Activated CD8-positive, alpha-beta memory T cell treated with anti-CD3 and anti-CD28 coated beads, Interleukin-2, amount 50 U/mL, for 24 hours (primary cell): ENCODE measurements at regions not wholly inside any gene's neighbourhood (a gene's known extent, or its start where the extent isn't known, plus 50 kb on each side); places are given as distances from the start of the nearest gene placed in this dataset.

ENCODE experiments used
- DNase-seq: peaks from one replicate; pipeline ENCODE4 v3.0.0-alpha.2; 2020; ENCODE audit errors: extremely low read depth

DNA sequence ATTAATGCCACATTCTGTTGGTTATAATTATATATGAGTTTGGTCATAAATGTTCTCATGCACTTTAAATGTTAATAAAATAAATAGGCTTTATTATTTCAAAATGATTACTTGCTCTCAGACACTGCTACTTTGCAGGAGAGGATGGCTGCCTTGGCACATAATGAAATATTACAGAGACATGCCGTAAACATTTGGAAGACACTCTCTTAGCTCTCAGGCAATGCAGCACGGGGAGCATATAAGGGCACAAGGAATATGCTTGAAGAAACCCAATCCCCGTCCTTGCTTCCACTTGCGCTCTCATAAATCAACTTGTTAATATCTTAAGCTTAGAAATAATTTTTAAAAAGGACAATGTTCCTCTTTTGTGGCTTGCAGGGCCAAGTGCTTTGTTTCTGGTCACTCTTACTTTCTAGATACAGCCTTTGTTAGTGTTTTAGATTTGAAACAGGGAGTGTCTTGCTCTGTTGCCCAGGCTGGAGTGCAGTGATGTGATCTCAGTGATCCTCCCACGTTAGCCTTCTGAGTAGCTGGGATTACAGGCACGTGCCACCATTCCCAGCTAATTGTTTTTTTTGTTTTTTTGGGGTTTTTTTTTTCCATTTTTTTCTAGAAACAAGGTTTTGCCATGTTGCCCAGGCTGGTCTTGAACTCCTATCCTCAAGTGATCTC, 445.0 kb downstream of the SPRY1 start:
- DNase-seq: no peak

DNA sequence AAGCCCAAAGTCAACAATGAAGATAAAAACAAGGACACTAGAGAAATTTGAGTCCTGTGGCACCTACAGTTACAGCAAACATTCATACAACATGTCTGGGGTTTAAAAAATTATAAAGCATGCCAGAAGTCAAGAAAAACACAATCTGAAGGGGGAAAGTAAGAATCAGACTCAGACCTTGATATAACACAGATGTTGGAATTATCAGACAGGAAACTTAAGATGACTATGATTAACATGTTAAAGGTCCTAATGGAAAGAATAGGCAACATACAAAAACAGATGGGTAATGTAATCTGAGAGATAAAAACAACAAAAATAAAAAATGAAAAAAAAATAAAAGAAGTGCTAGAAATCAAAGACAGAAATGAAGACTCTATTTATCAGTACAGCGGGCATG, 446.5 kb downstream of the SPRY1 start:
- DNase-seq: no peak

DNA sequence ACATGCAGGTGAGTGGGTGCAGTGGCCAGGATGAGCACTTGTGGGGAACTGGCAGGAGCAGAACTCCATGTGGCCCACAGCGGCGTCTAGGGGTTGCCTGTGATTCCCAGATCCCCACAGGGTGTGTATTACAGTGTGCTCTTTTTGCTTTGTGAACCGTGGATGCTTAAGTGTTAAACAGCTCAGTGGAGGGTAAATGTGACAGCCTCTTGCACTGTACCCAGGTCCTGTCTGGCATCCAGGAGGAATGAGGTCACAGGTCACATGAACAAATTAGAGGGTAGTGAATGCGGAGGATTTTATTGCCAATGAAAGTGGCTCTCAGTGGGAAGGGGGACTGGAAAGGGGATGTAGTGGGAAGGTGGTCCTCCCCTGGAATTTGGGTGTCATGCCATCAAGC, 447.8 kb downstream of the SPRY1 start:
- DNase-seq: no peak

DNA sequence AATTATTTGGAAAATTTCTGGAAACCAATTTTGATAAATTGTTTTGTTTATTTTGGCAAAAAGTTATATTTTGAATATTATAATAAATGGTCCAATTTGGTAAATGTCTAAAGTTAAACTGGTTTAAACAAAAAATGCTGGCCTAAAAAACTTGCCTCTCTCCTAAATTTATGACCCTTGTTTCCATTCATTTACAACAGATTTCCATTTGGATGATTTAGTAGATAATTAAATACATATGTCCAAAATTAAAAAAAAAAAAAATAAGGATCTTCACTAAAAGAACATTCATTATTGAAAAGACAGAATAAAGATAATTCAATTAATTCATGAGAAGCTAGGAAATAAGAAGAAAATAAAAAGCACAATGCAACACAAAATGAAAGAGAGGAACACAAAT, 449.5 kb downstream of the SPRY1 start:
- no peak for DNase-seq

DNA sequence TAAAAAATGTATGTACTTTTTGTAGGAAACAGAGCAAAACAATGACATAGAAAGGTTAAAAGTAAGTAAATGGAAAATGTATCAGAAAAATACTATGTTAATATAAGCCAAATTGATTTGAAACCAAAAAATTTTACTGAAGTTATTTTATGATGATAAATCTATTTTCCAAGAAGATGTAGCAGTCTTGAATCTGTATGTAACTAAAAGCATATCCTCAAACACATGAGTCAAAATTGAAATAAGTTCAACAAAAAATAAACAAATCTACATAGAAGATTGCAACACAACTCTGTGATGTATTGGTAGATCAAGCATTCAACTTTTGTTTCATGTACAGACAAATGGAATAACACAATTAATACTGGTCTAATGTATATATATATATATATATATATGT, 450.0 kb downstream of the SPRY1 start:
- DNase-seq: no peak

DNA sequence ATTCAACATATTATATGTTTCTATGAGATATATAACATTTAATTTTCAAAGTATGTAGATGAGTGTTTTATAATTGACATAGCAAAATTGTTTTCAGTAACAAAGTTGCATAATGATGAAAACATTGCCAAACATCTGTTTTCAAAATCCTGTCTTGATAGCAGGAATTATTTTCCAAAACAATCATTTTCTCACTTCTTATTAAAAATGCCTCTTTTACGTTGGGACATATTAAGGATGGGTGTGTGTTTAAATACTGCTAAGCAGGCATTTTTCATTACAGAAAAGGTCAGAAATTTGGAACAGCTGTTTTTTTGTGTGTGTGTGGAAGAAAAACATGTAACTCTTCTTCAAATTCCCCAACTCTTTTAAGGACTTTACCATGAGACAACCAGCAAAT, 452.0 kb downstream of the SPRY1 start:
- no peak for DNase-seq

DNA sequence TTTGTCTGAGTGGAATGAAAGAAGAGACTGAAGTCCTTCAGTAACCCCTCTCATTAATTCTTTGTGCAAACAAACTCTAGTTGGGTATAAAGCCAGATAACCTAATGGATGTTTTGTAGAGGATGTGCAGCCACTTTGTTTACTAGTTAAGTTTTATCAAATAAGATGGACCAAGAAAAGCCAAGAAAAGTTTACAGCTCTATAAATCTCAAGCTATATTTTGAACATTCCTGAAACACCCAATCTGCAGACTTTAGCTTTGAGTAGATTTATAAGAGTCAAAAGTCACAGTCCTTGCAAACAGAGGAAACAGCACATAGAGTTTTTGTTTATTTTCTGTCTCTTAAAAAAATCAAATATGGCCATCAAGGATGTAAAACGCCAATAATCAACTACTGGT, 452.9 kb downstream of the SPRY1 start:
- DNase-seq: no peak

DNA sequence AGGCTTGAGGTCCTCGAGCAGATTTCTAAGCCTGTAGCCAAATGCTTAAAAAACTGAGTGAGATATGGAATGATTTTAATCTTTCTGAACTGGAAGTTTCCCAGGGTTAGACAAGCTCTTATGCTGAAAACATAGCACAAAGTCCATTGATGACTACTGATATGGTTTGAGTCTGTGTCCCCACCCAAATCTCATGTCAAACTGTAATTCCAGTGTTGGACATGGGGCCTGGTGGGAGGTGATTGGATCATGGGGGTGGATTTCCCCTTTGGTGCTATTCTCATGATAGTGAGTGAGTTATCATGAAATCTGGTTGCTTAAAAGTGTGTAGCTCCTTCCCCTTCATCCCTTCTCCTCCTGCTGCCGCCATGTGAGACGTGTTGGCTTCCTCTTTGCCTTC, 454.9 kb downstream of the SPRY1 start:
- no peak for DNase-seq

DNA sequence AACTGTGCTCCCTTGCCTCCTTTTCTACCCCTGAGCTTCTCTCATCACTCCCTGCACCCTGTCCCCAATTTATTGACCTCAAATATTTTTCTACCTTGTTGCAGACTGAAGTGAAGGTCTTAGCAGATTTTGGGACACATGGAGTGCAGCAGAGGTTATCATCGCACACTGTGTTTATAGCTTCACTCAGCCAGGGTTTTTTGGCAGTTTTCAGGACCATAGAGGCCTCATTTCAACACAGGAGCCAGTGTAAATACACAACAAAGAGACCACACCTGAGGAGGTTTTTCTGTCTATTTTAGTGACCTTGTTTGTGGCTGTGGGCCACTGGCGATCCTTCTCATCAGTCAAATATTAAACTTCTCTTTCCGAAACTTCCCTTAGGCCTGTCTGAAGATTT, 457.1 kb downstream of the SPRY1 start:
- DNase-seq: no peak

DNA sequence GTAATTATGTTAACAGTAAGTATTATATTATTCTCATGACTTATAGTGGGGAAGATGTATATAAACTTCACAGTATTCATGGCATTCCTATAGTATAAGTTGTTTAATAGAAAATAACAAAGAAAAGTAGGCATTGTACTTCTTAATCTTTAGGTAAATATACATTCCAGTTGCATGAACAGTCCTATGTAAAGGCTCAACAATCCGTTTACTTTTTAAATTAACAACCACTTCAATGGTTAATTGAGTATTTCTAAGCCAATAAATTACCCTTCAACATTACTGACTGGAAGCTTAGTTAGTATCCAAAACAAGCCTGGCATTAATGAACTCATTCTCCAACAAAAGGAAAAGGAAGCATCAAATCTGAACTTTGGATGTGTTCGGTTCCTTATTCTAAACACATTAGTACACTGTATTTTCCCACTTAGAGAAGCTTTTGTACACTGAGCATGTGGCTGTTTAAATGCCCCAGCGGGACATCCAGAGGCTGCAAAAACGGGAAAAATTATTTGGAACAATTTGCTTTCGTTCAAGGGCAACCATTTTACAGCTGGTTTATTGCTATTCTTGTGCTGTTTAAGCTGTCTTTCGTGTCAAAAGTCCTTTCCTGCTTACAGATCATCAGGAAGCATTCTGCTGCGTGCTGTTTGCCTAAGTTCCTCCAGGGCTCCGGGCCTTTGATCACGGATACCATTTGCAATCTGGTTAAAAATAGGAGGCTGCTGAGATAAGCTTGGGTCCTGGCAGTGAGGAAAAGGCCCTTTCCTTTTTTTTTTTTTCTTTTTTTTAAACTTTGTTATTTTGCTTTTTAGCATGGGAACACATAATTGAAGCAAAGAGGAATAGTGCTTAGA, 460.3 kb downstream of the SPRY1 start:
- no peak for DNase-seq

DNA sequence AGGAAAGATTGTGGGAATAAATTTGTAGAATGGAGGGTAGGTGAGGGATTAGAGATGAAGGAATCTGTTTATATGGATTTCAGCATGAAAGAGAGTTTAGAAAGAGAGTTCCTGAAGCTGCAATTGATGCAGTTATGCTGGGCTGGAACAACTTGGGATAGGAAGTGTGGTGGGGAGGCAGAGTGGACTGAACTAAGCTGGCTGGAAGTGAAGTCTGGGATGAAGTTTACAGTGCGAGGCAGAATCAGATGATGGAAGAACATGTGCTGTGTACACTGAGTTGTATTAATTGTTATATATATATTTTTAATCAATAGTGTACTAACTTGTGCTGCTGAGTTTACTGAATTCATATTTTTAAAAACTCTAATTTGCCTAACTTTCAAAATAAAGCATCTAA, 461.9 kb downstream of the SPRY1 start:
- DNase-seq: no peak

DNA sequence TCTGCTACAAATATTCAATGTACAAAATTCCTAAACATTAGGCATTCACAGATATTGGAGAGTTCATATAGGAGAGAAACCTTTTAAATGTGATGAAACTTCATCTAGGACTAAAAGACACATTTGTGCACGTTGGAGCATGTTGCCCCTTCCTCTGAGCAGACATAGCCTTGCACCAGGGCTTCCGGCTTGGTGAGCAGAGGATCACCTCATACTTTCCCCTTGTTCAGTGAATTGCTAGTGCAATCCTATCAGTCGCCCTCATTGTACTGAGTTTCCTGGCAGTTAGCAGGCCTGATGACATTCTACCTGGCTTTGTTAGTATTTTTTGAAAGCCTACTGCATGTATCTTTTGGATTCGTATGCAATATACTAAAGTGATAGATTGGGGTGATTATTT, 466.2 kb downstream of the SPRY1 start:
- DNase-seq: no peak

DNA sequence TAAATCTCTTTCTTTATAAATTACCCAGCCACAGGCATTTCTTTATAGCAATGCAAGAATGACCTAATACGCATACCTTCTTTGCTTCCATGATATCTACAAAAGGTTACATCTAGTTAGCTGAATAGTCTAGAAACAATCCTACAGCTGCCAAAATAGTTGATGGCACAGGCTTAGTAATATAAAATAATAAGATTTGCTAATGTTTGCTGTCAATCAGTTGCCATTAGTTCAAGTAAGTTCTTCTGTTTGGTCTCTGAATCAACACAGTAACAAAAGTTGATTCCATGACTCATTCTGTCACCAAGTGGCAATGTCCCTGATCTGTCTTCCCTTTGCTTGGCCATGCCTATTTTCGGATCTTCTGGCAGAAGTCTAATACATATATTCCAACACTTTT, 470.2 kb downstream of the SPRY1 start:
- DNase-seq: no peak

DNA sequence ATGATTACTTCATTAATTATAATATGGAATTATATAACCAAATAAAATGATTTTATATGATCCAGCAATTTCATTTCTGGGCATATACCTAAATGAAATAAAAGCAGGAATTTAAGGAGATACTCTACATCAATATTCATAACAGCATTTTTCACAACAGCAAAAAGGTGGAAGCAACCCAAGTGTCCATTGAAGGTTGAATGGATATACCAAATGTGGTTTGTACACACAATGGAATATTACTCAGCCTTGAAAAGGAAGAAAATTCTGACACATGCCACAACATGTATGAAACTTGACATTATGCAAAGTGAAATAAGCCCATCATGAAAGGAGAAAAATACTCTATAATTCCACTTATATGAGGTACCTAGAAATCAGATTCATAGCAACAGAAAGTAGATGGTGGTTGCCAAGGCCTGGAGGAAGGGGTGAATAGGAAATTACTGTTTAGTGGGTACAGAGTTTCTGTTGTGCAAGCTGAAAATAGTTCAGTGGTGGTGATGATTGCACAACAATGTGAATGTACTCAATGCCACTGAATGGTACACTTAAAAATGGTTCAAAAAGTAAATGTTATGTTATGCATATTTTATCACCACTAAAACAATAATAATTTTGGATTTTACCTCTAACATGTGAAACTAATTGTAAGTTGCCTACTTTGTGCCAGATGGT, 471.5 kb downstream of the SPRY1 start:
- DNase-seq: no peak

DNA sequence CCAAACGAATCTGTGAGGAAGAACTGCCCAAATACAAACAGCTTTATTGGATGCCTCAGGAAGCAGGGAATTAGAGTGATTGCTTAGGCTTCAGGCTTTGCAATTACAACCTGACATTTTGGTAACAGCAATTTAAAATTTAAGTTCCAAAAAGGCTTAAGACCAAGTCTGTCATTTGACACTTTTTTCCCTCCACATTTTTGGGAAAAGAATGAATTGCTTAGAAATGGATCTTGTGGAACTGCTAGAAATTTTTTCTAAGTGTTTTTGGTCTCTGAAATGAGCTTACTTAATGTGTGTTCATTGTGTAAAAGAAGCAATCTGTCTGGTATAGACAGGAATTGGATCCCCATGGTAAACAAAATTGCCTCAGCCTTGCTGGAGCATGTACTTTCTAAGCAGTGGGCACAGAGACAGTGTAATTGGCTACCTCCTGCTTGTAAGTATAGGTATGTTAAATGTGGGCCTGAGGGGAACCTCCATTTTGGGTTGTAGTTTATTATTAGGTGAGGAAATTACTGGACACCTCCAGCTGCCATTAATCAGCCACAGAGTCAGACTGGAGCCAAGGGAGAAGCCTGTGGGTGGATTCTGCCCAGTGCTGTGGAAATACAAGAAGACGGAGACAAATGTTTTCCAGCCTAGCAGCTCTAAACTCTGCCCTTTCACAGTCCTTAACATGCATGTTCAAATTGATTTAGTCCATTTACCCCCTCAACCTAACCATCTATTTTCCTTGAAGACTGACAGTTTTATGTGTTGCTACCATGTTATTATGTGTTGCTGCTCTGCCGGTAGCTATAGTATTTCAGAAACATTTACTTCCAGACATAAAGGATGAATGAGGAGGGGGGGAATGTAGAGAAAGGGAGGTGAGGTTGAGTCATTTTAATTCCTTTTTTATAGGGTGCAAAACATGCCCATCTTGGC, 473.0 kb downstream of the SPRY1 start:
- DNase-seq: no peak

DNA sequence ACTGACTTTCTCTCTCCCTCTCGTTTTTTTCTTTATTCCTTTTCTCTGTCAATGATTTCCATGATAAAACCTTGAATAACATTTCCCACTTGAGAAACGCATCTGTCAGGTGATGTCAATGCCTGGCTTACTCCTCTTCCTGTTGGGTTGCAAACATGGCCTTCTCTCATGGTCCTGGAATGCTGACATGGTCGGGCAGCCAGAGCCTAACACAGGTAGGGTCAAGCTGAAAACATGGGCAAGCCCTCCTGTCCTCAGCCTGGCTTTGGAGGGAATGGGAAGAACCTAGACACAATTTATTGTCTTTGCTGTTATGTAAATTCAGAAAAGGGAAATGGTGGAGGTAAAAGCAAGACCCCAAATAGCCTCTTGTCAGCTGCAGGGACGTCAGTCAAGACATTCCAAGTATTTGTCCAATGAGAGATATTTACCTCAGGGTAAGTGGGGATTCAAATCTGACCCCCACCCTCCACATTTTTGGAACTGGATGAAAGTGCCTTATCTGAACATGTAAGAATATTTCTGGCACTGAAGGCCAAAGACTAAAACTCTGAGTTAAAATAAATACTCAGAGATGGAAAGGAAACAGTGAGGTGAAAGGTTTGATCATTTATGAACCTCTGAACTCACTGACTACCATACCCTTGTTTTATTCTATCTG, 473.8 kb downstream of the SPRY1 start:
- DNase-seq: no peak

DNA sequence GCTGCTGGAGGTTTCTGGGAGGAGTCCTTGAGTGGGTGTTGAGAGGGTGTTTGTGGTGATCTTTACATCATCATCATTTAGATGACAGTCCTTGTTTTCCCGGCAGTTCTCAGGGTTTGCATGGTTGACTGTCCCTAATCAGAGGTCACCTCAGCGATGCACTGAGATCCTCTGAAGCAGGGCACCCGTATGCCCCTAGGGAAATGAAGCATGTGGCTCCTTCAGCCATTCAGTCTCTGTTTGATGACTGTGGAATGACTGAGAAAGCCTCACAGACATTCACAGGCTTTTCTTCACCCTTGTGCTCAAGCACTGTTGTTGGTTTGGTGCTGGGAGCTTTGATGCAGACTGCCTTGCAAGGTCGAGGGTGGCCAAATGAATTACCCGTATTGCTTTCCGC, 474.7 kb downstream of the SPRY1 start:
- no peak for DNase-seq

DNA sequence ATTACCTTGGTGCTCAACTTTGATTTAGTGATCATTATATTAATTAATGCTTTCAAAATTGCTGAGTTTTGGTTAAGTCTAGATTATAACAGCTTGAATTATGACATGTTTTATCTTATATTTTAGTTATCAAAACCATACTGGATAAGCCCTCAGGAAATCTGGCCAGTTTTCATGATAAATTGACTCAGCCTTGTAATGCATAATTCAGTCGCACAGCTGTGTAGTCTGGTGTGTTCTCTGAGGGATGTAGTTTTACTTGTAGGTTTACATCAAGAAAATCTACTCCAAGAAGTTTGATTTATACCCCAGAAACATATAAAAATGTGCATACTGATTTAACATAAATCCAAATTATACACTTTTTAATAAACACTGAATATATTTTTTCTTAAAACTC, 477.5 kb downstream of the SPRY1 start:
- DNase-seq: no peak

DNA sequence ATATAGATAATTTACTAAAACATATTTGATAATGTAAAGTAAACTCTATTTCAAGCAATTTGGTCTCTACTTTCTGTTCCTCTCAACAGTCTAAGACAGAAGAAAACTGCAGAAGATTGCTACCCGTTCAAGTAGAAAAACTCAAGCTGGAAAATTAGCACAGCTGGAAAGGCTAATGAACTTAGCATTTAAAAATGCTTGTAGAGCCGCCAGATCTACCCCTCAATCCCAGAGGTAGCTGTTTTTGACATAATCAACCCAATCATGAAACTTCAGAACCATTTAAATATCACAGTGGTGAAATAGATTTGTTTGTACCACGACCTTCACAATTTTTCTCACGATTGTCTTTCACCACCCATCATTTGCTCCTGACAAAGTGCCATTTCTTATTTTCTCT, 479.5 kb downstream of the SPRY1 start:
- no peak for DNase-seq

DNA sequence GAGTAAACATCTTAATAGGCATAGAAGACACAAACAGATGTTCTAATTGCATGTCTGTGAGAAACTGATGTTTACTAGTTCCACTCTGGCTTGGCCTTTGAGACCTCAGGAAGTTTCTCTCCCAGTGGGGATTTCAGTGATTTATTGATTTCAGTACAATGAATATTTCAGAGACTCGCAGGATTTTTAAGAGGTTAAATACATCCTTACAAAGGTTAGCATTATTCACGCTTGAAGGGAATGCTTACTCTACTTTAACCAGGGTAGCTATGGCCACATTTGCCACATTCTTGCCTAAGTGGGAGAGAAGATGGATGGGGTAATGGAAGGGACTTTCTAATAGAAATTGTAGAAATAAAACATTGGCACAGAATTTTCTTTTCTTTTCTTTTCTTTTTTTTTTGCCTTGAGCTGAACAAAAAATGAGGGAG, 480.1 kb downstream of the SPRY1 start:
- no peak for DNase-seq

DNA sequence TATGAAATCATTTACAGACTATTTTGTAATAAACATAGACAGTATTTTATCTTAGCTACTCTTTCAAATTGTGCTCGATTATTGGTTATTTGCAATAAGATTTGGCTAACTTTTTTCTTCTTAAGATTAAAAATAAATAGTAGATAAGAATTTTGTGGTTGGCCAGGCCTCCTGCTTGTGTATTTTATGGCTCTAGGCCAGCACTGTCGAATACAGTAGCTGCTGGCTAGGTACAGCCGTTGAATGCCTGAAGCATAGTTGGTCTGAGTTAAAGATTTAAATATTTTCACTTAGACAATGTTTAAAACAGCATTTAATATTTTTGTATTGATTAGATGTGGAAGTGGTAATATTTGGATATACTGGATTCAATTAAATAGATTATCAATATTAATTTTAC, 481.0 kb downstream of the SPRY1 start:
- DNase-seq: no peak
